ENCODE measurements at regions not wholly inside any gene's neighbourhood (a gene's known extent, or its start where the extent isn't known, plus 50 kb on each side); places are given as distances from the start of the nearest gene placed in this dataset.

DNA sequence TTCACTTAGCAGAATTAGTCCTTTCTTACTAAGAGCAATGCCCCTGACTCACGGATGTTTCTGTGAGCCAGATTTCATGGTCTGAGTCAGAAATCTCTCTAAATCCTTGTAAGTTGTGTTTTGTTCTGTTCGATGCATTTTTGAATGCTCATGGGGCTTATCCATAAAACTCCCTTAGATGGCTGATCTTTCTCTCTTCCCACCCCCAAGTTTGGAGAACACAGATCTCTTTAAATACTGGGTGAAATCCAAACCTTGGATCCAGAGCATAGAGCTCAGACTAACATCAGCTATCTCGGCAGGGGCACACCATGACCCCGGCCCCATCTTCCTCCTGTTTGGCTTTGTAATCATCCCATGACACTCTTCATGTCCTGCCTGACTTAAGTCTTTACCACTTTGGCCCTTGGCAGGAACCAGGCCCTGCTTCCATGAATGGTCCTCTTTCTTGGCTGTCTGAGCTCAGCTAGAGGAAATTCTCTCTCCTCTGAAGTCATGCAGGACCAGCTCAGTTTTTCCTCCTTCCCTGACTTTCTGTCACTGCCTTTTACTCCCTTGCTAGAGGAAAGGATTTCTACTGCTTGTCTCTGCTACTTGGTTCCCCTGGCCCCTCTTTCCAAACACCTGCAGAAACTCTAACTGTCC, 120.4 kb upstream of the RAB11FIP2 start:
- no peaks in the 10 kb centered on the region for H3K36me3 ChIP-seq (ENCODE audit: low read length)
- no peak overlapping the region for H3K4me3 ChIP-seq (ENCODE audit: insufficient read depth, low read length, poor library complexity, severe bottlenecking)
- TF ChIP-seq, protein P1, sequence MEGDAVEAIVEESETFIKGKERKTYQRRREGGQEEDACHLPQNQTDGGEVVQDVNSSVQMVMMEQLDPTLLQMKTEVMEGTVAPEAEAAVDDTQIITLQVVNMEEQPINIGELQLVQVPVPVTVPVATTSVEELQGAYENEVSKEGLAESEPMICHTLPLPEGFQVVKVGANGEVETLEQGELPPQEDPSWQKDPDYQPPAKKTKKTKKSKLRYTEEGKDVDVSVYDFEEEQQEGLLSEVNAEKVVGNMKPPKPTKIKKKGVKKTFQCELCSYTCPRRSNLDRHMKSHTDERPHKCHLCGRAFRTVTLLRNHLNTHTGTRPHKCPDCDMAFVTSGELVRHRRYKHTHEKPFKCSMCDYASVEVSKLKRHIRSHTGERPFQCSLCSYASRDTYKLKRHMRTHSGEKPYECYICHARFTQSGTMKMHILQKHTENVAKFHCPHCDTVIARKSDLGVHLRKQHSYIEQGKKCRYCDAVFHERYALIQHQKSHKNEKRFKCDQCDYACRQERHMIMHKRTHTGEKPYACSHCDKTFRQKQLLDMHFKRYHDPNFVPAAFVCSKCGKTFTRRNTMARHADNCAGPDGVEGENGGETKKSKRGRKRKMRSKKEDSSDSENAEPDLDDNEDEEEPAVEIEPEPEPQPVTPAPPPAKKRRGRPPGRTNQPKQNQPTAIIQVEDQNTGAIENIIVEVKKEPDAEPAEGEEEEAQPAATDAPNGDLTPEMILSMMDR (IDR thresholded peaks at IDR 0.05; ENCODE audit: insufficient read depth, low read length, poor library complexity, severe bottlenecking), result no peak
- TF ChIP-seq EZH2phosphoT487 (conservative IDR thresholded peaks at IDR 0.05; ENCODE audit: low read length), result no peak
- H4K20me1 ChIP-seq (ENCODE audit: low read depth, low read length), result no peaks in the 10 kb centered on the region
- no peak overlapping the region for H3K9ac ChIP-seq (ENCODE audit: low read length)
- no peaks in the 10 kb centered on the region for H3K9me3 ChIP-seq (ENCODE audit: insufficient read depth, low read length)
- H3K27me3 ChIP-seq (ENCODE audit: low read length), result no peaks in the 10 kb centered on the region
- H3K9me2 ChIP-seq (replicated peaks; ENCODE audit: insufficient read depth, low read length), result no peaks in the 10 kb centered on the region
- H3F3A ChIP-seq (ENCODE audit: insufficient read depth), result no peaks in the 10 kb centered on the region
- H3K79me2 ChIP-seq (ENCODE audit: insufficient read depth, low read length), result no peaks in the 10 kb centered on the region
- no peak overlapping the region for H2AFZ ChIP-seq (ENCODE audit: low read depth, low read length, severe bottlenecking)
- H3K27ac ChIP-seq (ENCODE audit: low read depth, low read length), result no peak overlapping the region
- H3K4me2 ChIP-seq (ENCODE audit: low read depth, low read length, poor library complexity, severe bottlenecking), result no peak overlapping the region

DNA sequence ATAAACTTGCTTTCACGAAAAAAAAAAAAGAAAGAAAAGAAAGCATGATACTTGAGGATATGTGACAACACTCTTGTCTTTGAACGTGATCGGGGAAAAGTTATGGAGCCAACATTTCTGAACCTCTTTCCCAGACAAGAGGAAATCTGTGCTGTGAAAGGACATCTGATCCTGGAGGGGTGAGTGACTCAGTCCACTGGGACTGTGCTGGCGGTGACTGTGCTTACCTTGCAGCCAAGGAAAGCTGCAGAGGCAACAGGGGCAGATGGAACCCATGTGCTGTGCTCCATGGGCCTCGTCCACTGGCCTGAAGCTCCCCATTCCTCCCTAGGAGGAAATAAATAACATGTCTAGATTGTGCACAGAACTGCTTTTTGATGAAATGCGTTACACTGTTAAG, 116.5 kb upstream of the RAB11FIP2 start:
- H3K4me2 ChIP-seq (ENCODE audit: low read depth, low read length, poor library complexity, severe bottlenecking), result no peak overlapping the region

DNA sequence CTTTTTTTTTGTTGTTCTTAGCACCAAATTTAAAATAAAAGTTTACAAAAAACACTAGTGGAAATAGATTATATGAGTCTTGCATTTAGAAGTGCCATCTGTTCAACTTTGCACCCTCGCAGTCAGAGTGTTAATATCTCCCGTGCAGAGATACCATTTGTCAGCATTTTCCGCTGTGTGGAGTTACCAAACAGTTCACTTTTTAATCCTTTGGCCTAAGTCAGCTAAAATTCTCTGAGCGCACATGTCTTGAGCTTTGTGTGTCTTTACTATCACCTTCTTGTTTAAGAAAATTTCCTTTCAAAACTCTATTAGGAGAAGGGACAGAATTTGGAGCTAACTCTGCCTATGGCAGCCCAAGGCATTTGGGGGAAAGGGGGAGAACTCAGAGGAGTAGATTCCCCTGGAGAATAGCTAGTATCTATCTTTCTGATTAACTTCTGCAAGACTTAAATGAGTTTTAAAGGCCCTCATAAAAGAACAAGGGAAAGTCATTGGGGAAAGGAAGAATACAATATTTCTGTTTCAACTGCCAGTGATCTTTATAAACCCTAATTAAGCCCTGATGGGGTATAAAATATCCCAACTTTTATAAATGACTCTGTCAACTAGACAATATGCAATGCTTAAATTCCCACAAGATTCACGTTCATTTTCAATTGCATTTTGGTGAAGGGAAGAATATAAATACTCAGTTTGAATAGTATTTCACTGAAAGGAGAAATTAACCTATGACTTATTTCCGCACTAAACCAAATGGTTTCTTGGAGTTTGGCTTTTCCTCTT, 114.9 kb upstream of the RAB11FIP2 start:
- no peak overlapping the region for H3K4me3 ChIP-seq (ENCODE audit: insufficient read depth, low read length, poor library complexity, severe bottlenecking)
- no peaks in the 10 kb centered on the region for H3K79me2 ChIP-seq (ENCODE audit: insufficient read depth, low read length)
- H2AFZ ChIP-seq (ENCODE audit: low read depth, low read length, severe bottlenecking), result no peak overlapping the region
- H3K27me3 ChIP-seq (ENCODE audit: low read length), result no peaks in the 10 kb centered on the region
- H3F3A ChIP-seq (ENCODE audit: insufficient read depth), result no peaks in the 10 kb centered on the region
- no peak overlapping the region for H3K27ac ChIP-seq (ENCODE audit: low read depth, low read length)
- H3K9ac ChIP-seq (ENCODE audit: low read length), result no peak overlapping the region
- no peaks in the 10 kb centered on the region for H3K36me3 ChIP-seq (ENCODE audit: low read length)
- H3K9me3 ChIP-seq (ENCODE audit: insufficient read depth, low read length), result no peaks in the 10 kb centered on the region
- no peak overlapping the region for H3K4me2 ChIP-seq (ENCODE audit: low read depth, low read length, poor library complexity, severe bottlenecking)
- no peak for TF ChIP-seq EZH2phosphoT487 (conservative IDR thresholded peaks at IDR 0.05; ENCODE audit: low read length)
- TF ChIP-seq, protein P1 (IDR thresholded peaks at IDR 0.05; ENCODE audit: insufficient read depth, low read length, poor library complexity, severe bottlenecking), result no peak
- no peaks in the 10 kb centered on the region for H4K20me1 ChIP-seq (ENCODE audit: low read depth, low read length)
- no peaks in the 10 kb centered on the region for H3K9me2 ChIP-seq (replicated peaks; ENCODE audit: insufficient read depth, low read length)

More for the DNA sequence above, 116.5 kb upstream of the RAB11FIP2 start:
- no peak overlapping the region for H3K9ac ChIP-seq (ENCODE audit: low read length)
- H3K9me2 ChIP-seq (replicated peaks; ENCODE audit: insufficient read depth, low read length), result no peaks in the 10 kb centered on the region
- H3F3A ChIP-seq (ENCODE audit: insufficient read depth), result no peaks in the 10 kb centered on the region
- H4K20me1 ChIP-seq (ENCODE audit: low read depth, low read length), result no peaks in the 10 kb centered on the region
- no peaks in the 10 kb centered on the region for H3K9me3 ChIP-seq (ENCODE audit: insufficient read depth, low read length)
- H3K79me2 ChIP-seq (ENCODE audit: insufficient read depth, low read length), result no peaks in the 10 kb centered on the region
- no peak overlapping the region for H3K27ac ChIP-seq (ENCODE audit: low read depth, low read length)
- no peak overlapping the region for H3K4me3 ChIP-seq (ENCODE audit: insufficient read depth, low read length, poor library complexity, severe bottlenecking)
- TF ChIP-seq EZH2phosphoT487 (conservative IDR thresholded peaks at IDR 0.05; ENCODE audit: low read length), result no peak
- TF ChIP-seq, protein P1 (IDR thresholded peaks at IDR 0.05; ENCODE audit: insufficient read depth, low read length, poor library complexity, severe bottlenecking), result no peak
- no peak overlapping the region for H2AFZ ChIP-seq (ENCODE audit: low read depth, low read length, severe bottlenecking)
- no peaks in the 10 kb centered on the region for H3K27me3 ChIP-seq (ENCODE audit: low read length)
- H3K36me3 ChIP-seq (ENCODE audit: low read length), result no peaks in the 10 kb centered on the region
